H1 (cell line): ENCODE measurements at regions not wholly inside any gene's neighbourhood (a gene's known extent, or its start where the extent isn't known, plus 50 kb on each side); places are given as distances from the start of the nearest gene placed in this dataset.

Experiments
- EP300 ChIP-seq, 2 experiments: IDR thresholded peaks; 1 replicate in 1 of 2; 2 replicates in 1 of 2; pipeline ENCODE4 v1.6.1; 2011 to 2012; ENCODE audit warnings: low read depth in 2 of 2, low read length in 2 of 2, mild to moderate bottlenecking in 2 of 2, borderline replicate concordance in 1 of 2, inconsistent platforms in 1 of 2, moderate library complexity in 1 of 2
- EZH2 ChIP-seq: fragments of 200-600 bp; sonication (generic); IDR thresholded peaks from 2 replicates; pipeline ENCODE4 v1.7.1; 2012; ENCODE audit warnings: low read depth, mild to moderate bottlenecking, moderate library complexity, low read length, inconsistent platforms; ENCODE audit not compliant: severe bottlenecking
- GABPA ChIP-seq: IDR thresholded peaks from 2 replicates; pipeline ENCODE4 v1.6.1; 2011; ENCODE audit warnings: mild to moderate bottlenecking, low read length, moderate library complexity, borderline replicate concordance; ENCODE audit not compliant: insufficient read depth
- RAD21 ChIP-seq, 2 experiments: IDR thresholded peaks in 1 of 2; conservative IDR thresholded peaks in 1 of 2; 2 replicates each; pipeline ENCODE4 v1.6.1; 2011; ENCODE audit warnings: low read depth in 2 of 2, low read length in 2 of 2, improper control_type of control experiment in 1 of 2, inconsistent platforms in 1 of 2, mild to moderate bottlenecking in 1 of 2, moderate library complexity in 1 of 2
- TAF1 ChIP-seq: IDR thresholded peaks from 2 replicates; pipeline ENCODE4 v1.6.1; 2011; ENCODE audit warnings: mild to moderate bottlenecking, low read depth, low read length
- TF ChIP-seq, protein P1 (sequence below), 3 experiments: IDR thresholded peaks; 1 replicate in 2 of 3; 2 replicates in 1 of 3; pipeline versions ENCODE4 v1.5.1 to v1.6.1; 2011; ENCODE audit warnings: low read length in 3 of 3, mild to moderate bottlenecking in 3 of 3, inconsistent platforms in 2 of 3, low read depth in 1 of 3, moderate library complexity in 1 of 3; ENCODE audit not compliant: insufficient read depth in 1 of 3; ENCODE audit errors: control extremely low read depth in 1 of 3

DNA sequence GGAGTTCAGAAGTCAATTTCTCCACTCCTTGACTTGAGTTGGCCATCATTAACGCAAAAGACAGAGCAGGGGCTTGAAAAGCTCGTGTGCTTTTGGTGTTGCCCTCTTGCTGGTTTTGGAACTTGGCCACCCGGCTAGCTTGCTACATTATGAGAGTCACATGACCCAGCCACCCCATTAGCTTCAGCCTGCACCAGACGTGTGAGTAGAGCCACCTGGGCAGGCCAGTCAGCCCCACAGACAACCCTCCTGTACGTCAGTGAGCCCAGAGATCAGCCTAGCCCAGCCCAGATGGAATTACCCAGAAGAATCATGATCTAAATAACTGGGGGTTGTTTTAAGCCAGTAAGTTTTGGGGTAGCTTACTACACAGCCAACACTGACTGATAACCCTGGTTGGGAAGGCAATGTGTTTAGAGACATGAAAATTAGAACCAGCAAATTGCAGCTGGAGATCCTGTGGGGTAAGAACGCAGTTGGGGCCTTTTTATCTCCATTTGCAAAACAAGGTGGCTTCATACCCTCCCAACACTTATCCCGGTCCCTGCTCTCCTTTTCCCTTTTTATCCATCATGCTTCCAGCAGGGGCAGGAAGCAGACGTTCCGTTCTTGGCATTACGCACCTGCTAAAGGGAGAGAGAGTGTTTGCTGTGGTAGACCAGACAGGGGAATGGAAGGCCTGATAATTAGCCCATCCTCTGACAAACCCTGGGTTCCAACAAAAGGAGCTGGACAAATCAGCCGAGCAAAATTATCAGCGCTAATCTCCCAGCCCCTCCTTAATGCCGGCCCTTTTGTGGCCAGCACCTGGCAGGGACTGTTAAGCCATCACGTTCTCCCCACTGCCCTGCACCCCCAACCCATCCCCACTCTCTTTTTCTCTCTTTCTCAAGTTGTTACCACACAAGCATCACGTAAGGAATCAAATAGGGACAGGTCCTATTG is 548.7 kb upstream of the CADM1 start:
- TF ChIP-seq TAF1 (no peak), GABPA (no peak), EZH2 (no peak), EP300 (IDR thresholded peaks at IDR 0.05; ENCODE audit: borderline replicate concordance in 1 of 2, low read depth in 2 of 2, low read length in 2 of 2) (no peak), RAD21 (IDR thresholded peaks at IDR 0.05 in 1 of 2, conservative IDR thresholded peaks at IDR 0.05 in 1 of 2; ENCODE audit: low read depth in 2 of 2, low read length in 2 of 2) (no peak)
- TF ChIP-seq, protein P1, sequence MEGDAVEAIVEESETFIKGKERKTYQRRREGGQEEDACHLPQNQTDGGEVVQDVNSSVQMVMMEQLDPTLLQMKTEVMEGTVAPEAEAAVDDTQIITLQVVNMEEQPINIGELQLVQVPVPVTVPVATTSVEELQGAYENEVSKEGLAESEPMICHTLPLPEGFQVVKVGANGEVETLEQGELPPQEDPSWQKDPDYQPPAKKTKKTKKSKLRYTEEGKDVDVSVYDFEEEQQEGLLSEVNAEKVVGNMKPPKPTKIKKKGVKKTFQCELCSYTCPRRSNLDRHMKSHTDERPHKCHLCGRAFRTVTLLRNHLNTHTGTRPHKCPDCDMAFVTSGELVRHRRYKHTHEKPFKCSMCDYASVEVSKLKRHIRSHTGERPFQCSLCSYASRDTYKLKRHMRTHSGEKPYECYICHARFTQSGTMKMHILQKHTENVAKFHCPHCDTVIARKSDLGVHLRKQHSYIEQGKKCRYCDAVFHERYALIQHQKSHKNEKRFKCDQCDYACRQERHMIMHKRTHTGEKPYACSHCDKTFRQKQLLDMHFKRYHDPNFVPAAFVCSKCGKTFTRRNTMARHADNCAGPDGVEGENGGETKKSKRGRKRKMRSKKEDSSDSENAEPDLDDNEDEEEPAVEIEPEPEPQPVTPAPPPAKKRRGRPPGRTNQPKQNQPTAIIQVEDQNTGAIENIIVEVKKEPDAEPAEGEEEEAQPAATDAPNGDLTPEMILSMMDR (IDR thresholded peaks at IDR 0.05; ENCODE audit: control extremely low read depth in 1 of 3, insufficient read depth in 1 of 3, low read depth in 1 of 3, low read length in 3 of 3) = peak in 1 of 3 experiments; percentile 1; a peak in 1 of 4 replicates
